Keratinocyte (primary cell): ENCODE measurements at regions not wholly inside any gene's neighbourhood (a gene's known extent, or its start where the extent isn't known, plus 50 kb on each side); places are given as distances from the start of the nearest gene placed in this dataset.

Experiments used
- DNase-seq: peaks from one replicate; pipeline ENCODE4 v3.0.0-alpha.2; 2011; ENCODE audit warnings: low read depth, missing footprints, low spot score
- FAIRE-seq: peaks from 2 replicates; lab custom pipeline; 2011; peaks lifted over from hg19 to GRCh38; lab: Jason Lieb, UNC
- H2AFZ ChIP-seq: 2 replicates; pipeline ENCODE4 v1.6.0; 2012; ENCODE audit warnings: low read length, control low read depth, inconsistent platforms; ENCODE audit not compliant: control insufficient read depth
- H3K27ac ChIP-seq: 2 replicates; pipeline ENCODE4 v1.5.1; 2011; ENCODE audit warnings: low read length; ENCODE audit not compliant: control insufficient read depth, insufficient read depth
- H3K27me3 ChIP-seq: 3 replicates; pipeline ENCODE4 v1.6.0; 2011; ENCODE audit warnings: low read length; ENCODE audit not compliant: control insufficient read depth, insufficient read depth; ENCODE audit errors: extremely low read depth
- H3K36me3 ChIP-seq, 2 experiments: 2 replicates in 1 of 2; 3 replicates in 1 of 2; pipeline ENCODE4 v1.5.1; 2011; ENCODE audit warnings: low read length in 2 of 2, mild to moderate bottlenecking in 1 of 2; ENCODE audit not compliant: control insufficient read depth in 2 of 2, insufficient read depth in 2 of 2; ENCODE audit errors: extremely low read depth in 1 of 2
- H3K4me1 ChIP-seq: 3 replicates; pipeline ENCODE4 v1.5.1; 2011; ENCODE audit warnings: low read length; ENCODE audit not compliant: control insufficient read depth, insufficient read depth; ENCODE audit errors: extremely low read depth
- H3K4me2 ChIP-seq: 3 replicates; pipeline ENCODE4 v1.6.0; 2011; ENCODE audit warnings: low read depth, low read length; ENCODE audit not compliant: control insufficient read depth, insufficient read depth; ENCODE audit errors: extremely low read depth
- H3K4me3 ChIP-seq, 3 experiments: fragments of 200-600 bp in 1 of 3; sonication (generic) in 1 of 3; 2 replicates in 2 of 3; 3 replicates in 1 of 3; pipeline ENCODE4 v1.5.1; 2011 to 2016; ENCODE audit warnings: low read length in 3 of 3, mild to moderate bottlenecking in 3 of 3, control low read depth in 2 of 3, inconsistent platforms in 1 of 3, low read depth in 1 of 3, mixed read lengths in 1 of 3, mixed run types in 1 of 3, moderate library complexity in 1 of 3; ENCODE audit not compliant: control insufficient read depth in 2 of 3, insufficient read depth in 2 of 3; ENCODE audit errors: extremely low read depth in 1 of 3
- H3K79me2 ChIP-seq: 2 replicates; pipeline ENCODE4 v1.6.0; 2012; ENCODE audit warnings: low read length; ENCODE audit not compliant: control insufficient read depth, insufficient read depth
- H3K9ac ChIP-seq: 3 replicates; pipeline ENCODE4 v1.6.0; 2011; ENCODE audit warnings: low read length; ENCODE audit not compliant: control insufficient read depth, insufficient read depth; ENCODE audit errors: extremely low read depth
- H3K9me1 ChIP-seq: 3 replicates; pipeline ENCODE4 v1.6.0; 2011; ENCODE audit warnings: low read length; ENCODE audit not compliant: control insufficient read depth, insufficient read depth; ENCODE audit errors: extremely low read depth
- H3K9me3 ChIP-seq: 2 replicates; pipeline ENCODE4 v1.5.1; 2012; ENCODE audit warnings: low read depth, low read length; ENCODE audit not compliant: control insufficient read depth
- H4K20me1 ChIP-seq: 3 replicates; pipeline ENCODE4 v1.6.0; 2011; ENCODE audit warnings: low read length; ENCODE audit not compliant: control insufficient read depth, insufficient read depth; ENCODE audit errors: extremely low read depth
- CTCF ChIP-seq, 3 experiments: IDR thresholded peaks in 1 of 3; conservative IDR thresholded peaks in 1 of 3; optimal IDR thresholded peaks in 1 of 3; 2 replicates in 2 of 3; 3 replicates in 1 of 3; pipeline versions ENCODE3 to v1.5.1; 2011; ENCODE audit warnings: low read length in 3 of 3, mild to moderate bottlenecking in 3 of 3, moderate library complexity in 2 of 3, control low read depth in 1 of 3, inconsistent platforms in 1 of 3; ENCODE audit not compliant: insufficient read depth in 2 of 3; ENCODE audit errors: extremely low read depth in 1 of 3
- EZH2 ChIP-seq: IDR thresholded peaks from one replicate; pipeline ENCODE4 v1.6.1; 2012; ENCODE audit warnings: inconsistent platforms, mild to moderate bottlenecking, low read length, moderate library complexity
- dilution Hi-C: fragments of 300-500 bp; cut with MboI; formaldehyde crosslinking; loops from one replicate; pipeline ENCODE4 v1.7.0; 2020; ENCODE audit warnings: low sequenced_read_pairs; ENCODE audit not compliant: extremely low pct_ligation_motif_present

DNA sequence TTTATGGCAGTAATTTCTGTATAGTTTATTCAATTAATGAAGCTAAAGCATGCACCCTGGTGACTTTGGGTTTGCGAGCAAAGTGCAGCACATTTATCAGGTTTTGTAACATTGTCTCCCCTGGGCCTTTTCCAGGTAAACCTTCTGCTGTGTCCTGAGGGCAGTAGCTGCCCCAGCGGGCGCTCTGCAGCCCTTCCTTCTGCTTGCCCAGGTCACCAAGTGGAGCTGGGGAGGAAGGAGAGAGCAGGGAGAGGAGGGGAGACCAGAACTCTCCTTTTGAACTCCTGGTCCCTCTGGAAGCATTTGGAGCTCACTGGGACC lies 145.6 kb downstream of the DLL1 start:
- Histone ChIP-seq H3K4me1 (peaks cover 20% of the 10 kb centered on the region), H3K4me2 (peak overlapping the region; percentile 55), H3K79me2 (no peaks in the 10 kb centered on the region), H3K36me3 (no peaks in the 10 kb centered on the region), H3K4me3 (peak overlapping the region in 1 of 3 experiments; percentile 24), H3K27ac (peak overlapping the region; percentile 44), H2AFZ (no peak overlapping the region), H3K9ac (no peak overlapping the region), H3K27me3 (peaks cover 13% of the 10 kb centered on the region), H3K9me1 (no peaks in the 10 kb centered on the region), H3K9me3 (peaks cover 4% of the 10 kb centered on the region), H4K20me1 (no peaks in the 10 kb centered on the region)
- no peak for FAIRE-seq
- dilution Hi-C loops = loop anchor here (25.0 kb wide), 1 partner anchor 308 kb away; no protein-coding TSS in a partner anchor
- no peak for TF ChIP-seq CTCF (optimal IDR thresholded peaks at IDR 0.05 in 1 of 3, IDR thresholded peaks at IDR 0.05 in 1 of 3, conservative IDR thresholded peaks at IDR 0.05 in 1 of 3; ENCODE audit: extremely low read depth in 1 of 3, insufficient read depth in 2 of 3, low read length in 3 of 3)
- no peak for TF ChIP-seq EZH2
- DNase-seq = no peak

DNA sequence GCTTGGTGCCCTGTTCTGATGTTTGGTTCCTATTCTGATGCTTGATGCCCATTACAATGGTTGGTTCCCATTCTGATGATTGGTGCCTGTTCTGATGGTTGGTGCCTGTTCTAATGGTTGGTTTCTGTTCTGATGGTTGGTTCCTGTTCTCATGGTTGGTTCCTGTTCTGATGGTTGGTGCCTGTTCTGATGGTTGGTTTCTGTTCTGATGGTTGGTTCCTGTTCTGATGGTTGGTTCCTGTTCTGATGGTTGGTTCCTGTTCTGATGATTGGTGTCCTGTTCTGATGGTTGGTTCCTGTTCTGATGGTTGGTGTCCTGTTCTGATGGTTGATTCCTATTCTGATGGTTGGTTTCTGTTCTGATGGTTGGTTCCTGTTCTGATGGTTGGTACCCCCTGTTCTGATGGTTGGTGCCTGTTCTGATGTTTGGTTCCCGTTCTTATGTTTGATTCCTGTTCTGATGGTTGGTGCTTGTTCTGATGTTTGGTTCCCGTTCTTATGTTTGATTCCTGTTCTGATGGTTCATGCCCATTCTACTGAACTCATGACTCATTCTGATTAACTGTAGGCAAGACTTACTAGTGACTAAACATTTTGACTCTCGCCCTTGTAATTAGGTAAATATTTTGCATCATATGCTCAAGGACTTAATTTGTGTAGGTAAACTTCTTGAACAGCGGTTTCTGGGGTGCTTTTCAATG lies 146.2 kb downstream of the DLL1 start:
- H2AFZ ChIP-seq = peak overlapping the region; percentile 60
- H4K20me1 ChIP-seq = no peaks in the 10 kb centered on the region
- peak; percentile 56 for DNase-seq
- peak overlapping the region in 1 of 3 experiments; percentile 24 for H3K4me3 ChIP-seq
- no peaks in the 10 kb centered on the region for H3K9me1 ChIP-seq
- no peak overlapping the region for H3K9ac ChIP-seq
- H3K4me1 ChIP-seq = peaks cover 20% of the 10 kb centered on the region
- H3K36me3 ChIP-seq = no peaks in the 10 kb centered on the region
- H3K79me2 ChIP-seq = no peaks in the 10 kb centered on the region
- peak overlapping the region; percentile 44 for H3K27ac ChIP-seq
- peaks cover 4% of the 10 kb centered on the region for H3K9me3 ChIP-seq
- peak overlapping the region; percentile 55 for H3K4me2 ChIP-seq
- peak; percentile 93 for FAIRE-seq
- TF ChIP-seq EZH2 (no peak), CTCF (optimal IDR thresholded peaks at IDR 0.05 in 1 of 3, IDR thresholded peaks at IDR 0.05 in 1 of 3, conservative IDR thresholded peaks at IDR 0.05 in 1 of 3; ENCODE audit: extremely low read depth in 1 of 3, insufficient read depth in 2 of 3, low read length in 3 of 3) (no peak)
- dilution Hi-C loops = loop anchor here (25.0 kb wide), 1 partner anchor 307 kb away; no protein-coding TSS in a partner anchor
- peaks cover 11% of the 10 kb centered on the region for H3K27me3 ChIP-seq
